Esophagus (tissue), 2 donors: ENCODE measurements at regions not wholly inside any gene's neighbourhood (a gene's known extent, or its start where the extent isn't known, plus 50 kb on each side); places are given as distances from the start of the nearest gene placed in this dataset.

Experiments used
- H3K27ac ChIP-seq, 2 donors: one replicate each; pipeline ENCODE4 v1.5.1; 2013; ENCODE audit warnings: low read depth in 2 of 2, mild to moderate bottlenecking in 2 of 2, inconsistent platforms in 1 of 2, low read length in 1 of 2, moderate library complexity in 1 of 2
- H3K27me3 ChIP-seq, 2 donors: one replicate each; pipeline ENCODE4 v1.6.1; 2013; ENCODE audit warnings: low read length in 2 of 2, control low read depth in 1 of 2, mild to moderate bottlenecking in 1 of 2; ENCODE audit not compliant: insufficient read depth in 2 of 2, control insufficient read depth in 1 of 2
- H3K36me3 ChIP-seq, 2 donors: one replicate each; pipeline ENCODE4 v1.6.1; 2013; ENCODE audit warnings: low read length in 1 of 2; ENCODE audit not compliant: control insufficient read depth in 2 of 2, insufficient read depth in 2 of 2
- H3K4me1 ChIP-seq, 2 donors: one replicate each; pipeline ENCODE4 v1.6.1; 2013; ENCODE audit warnings: low read length in 1 of 2; ENCODE audit not compliant: control insufficient read depth in 2 of 2, insufficient read depth in 2 of 2
- H3K4me3 ChIP-seq, 2 donors: one replicate each; pipeline ENCODE4 v1.5.1; 2013; ENCODE audit warnings: low read length in 2 of 2, mild to moderate bottlenecking in 2 of 2, low read depth in 1 of 2, moderate library complexity in 1 of 2
- H3K9me3 ChIP-seq, 2 donors: one replicate each; pipeline ENCODE4 v1.6.1; 2013; ENCODE audit warnings: mild to moderate bottlenecking in 2 of 2, low read depth in 1 of 2, low read length in 1 of 2, moderate library complexity in 1 of 2; ENCODE audit not compliant: control insufficient read depth in 2 of 2, insufficient read depth in 1 of 2
- WGBS, 2 donors: extraction: QIAGEN DNeasy Blood & Tissue Kit; methylation state at CpG; one replicate each; pipeline ENCODE4 v1.1.7; 2013; 5-methylcytosine and 5-hydroxymethylcytosine counted together
- donor health status: healthy with polysubstance abuse.
- donor health status: Bipolar disorder and iron deficiency.

DNA sequence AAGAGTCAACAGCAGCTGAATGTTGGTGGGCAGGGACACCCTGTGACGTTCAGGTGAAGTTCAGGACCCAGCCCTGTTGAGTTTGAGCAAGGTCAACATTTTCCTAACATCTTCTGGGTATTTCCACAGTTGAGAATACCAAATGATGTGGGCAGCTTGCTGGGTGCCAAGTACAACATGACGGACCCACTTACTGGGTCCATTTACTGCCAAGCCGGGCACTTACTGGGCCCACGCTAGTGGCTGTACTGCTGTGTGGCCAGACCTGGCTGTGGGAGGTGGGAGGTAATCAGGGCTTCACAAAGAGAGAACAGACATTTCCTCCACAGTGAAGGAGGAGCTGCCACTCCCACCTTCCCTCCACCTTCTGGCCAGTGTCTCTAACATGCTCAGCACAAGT is 99.2 kb downstream of the PSMG1 start:
- H3K36me3 ChIP-seq, result no peaks in the 10 kb centered on the region
- H3K4me1 ChIP-seq, result peaks cover 6 to 7% of the 10 kb centered on the region in 2 donors
- 75 to 82% methylated on average over 4 of the region's 4 CpGs for WGBS, 2 donors
- no peak overlapping the region for H3K4me3 ChIP-seq
- H3K9me3 ChIP-seq, result no peaks in the 10 kb centered on the region
- H3K27me3 ChIP-seq, result no peaks in the 10 kb centered on the region
- H3K27ac ChIP-seq, result peak overlapping the region; percentile 61 to 79

DNA sequence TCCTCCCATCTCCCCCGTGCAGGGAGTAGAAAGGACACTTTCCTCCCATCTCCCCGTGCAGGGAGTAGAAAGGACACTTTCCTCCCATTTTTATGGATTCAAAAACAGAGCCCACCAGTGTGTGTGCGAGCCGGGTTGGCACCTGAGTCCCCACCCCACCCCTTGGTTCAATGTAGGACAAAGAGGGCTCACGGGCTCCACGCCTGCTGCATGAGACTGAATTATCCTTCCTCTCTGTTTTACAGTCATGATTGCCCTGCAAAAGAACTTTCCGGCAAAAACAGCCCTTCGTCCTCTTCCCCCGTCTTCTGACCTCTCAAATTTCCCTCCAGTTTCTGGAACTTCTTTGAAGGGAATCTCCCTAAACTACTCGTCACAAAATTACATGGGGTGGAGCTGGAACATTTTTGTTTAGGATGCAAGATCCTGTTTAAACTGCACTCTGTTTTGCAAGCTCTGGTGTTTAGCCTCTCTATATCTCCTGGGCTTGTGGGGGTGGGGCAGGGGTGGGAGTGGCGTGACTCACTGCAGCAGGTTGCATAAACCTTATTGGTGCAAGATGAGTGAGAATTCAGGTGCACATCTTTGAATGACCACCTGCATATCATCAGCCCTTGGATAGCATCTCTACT is 99.8 kb downstream of the PSMG1 start:
- Histone ChIP-seq H3K4me3 (no peak overlapping the region), H3K27ac (peak overlapping the region; percentile 79 to 87), H3K27me3 (no peaks in the 10 kb centered on the region), H3K9me3 (no peaks in the 10 kb centered on the region), H3K4me1 (peaks cover 6 to 7% of the 10 kb centered on the region in 2 donors), H3K36me3 (no peaks in the 10 kb centered on the region)
- 33 to 39% methylated on average over 11 of the region's 11 CpGs for WGBS, 2 donors

DNA sequence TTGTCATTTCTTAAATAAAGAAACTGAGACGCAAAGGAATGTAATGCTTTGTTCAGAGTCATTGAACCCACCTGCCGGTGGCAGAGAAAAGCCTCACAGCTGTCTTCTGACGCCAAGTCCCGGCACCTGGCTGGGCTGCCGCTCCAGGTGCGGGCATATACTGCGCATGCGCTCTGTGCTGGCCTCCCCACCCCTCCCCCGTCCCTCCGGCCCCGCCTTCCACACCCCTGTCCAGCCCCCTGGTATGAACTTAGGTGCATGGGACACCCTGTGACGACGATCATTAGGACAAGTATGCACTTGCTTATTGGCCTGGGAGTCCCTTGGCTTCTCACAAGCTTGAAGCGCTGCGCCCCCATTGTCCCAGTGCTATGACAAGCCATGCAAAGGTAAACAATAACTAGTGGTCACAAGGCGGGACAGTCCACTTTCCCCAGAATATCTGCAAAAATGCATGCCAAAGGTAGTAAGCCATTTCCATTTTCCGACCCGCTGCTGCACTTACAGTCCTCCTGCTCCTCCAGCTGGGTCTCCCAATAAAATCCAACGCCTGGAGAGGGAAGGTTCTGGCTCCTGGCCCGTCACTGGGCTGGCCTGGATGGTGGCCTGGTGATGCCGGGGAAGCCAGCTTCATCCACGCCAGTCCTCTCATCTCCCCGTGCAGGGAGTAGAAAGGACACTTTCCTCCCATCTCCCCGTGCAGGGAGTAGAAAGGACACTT is 100.4 kb downstream of the PSMG1 start:
- no peak overlapping the region for H3K4me3 ChIP-seq
- 35 to 40% methylated on average over 24 of the region's 24 CpGs for WGBS, 2 donors
- no peaks in the 10 kb centered on the region for H3K36me3 ChIP-seq
- no peaks in the 10 kb centered on the region for H3K9me3 ChIP-seq
- peaks cover 6 to 7% of the 10 kb centered on the region in 2 donors for H3K4me1 ChIP-seq
- no peaks in the 10 kb centered on the region for H3K27me3 ChIP-seq
- peak overlapping the region; percentile 79 to 87 for H3K27ac ChIP-seq

DNA sequence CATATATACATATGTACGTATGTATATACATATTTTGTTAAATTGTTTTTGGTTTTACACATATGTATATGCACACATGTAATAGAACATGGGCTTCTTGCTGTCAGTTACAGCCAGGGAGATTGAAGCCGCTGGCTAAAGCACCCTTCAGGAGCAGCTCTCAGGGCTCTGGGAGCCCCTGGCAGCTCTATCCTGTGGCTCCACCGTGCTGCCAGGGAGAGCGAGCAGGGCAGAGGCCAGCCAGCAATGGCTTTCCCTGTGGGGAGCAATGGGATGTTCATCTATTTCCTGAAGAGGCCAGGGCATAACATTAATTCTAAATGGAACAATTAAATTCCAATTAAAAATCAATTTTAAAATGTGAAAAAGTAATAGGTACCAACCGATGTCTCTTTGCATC is 102.9 kb downstream of the PSMG1 start:
- H3K27ac ChIP-seq, result no peak overlapping the region
- H3K36me3 ChIP-seq, result no peaks in the 10 kb centered on the region
- WGBS, 2 donors, result 80 to 92% methylated on average over 5 of the region's 5 CpGs
- peaks cover 0 to 2% of the 10 kb centered on the region in 2 donors for H3K9me3 ChIP-seq
- H3K4me1 ChIP-seq, result peaks cover 6 to 7% of the 10 kb centered on the region in 2 donors
- H3K4me3 ChIP-seq, result no peak overlapping the region
- no peaks in the 10 kb centered on the region for H3K27me3 ChIP-seq

DNA sequence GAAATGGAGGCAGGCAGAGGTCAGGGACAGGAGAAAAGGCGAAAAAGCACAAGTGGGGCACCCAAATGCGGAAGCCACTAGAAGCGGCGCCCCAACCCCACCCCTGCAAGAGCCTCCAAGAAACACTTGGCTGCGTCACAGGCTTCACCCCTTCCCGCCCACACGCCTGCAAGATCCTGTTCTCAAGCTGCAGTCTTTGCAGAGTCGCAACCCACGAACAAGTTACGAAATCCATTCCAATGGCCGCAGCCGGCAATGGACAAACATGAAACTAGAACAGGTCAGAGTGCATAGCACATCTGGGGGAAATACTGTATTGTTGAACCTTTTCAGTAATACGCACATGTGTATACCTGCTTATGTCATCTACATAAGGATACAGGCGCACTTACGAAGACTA is 103.6 kb downstream of the PSMG1 start:
- 65 to 66% methylated on average over 15 of the region's 15 CpGs for WGBS, 2 donors
- Histone ChIP-seq H3K27me3 (no peaks in the 10 kb centered on the region), H3K27ac (peak overlapping the region in 1 of 2 donors; percentile 55), H3K4me3 (no peak overlapping the region), H3K4me1 (peaks cover 6 to 7% of the 10 kb centered on the region in 2 donors), H3K36me3 (no peaks in the 10 kb centered on the region), H3K9me3 (peaks cover 0 to 2% of the 10 kb centered on the region in 2 donors)

DNA sequence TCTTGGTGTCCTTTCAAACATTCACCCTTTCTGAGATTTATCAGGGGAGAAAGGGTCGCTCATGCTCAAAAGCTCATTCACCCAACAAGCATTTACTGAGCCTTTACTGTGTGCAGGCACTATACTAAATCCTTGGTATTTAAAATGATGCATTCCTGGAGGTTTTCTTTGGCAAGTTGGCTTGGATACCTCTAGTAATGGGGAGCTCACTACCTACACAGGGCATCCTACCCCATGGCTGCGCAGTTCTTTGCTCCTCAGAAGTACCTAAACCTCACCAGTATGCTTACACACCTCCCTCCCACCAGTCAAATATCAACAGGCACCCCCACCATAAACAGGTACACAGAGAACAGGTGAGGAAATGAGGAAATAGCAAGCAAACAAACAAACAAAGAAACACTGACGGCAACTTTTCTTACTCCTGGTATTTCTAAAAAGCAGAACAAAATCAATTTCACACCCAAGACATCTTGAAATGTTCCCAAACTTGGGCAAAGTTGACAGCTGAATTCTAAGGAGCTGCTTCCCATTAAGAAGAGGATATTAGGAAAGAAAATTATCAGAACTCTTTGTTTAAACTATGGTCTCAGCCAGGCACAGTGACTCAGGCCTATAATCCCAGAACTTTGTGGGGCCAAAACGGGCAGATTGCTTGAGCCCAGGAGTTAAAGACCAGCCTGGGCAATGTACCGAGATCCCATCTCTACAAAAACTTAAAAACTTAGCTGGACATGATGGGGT is 104.8 kb downstream of the PSMG1 start:
- Histone ChIP-seq H3K36me3 (no peaks in the 10 kb centered on the region), H3K9me3 (peaks cover 0 to 2% of the 10 kb centered on the region in 2 donors), H3K4me1 (peaks cover 2 to 7% of the 10 kb centered on the region in 2 donors), H3K27ac (peak overlapping the region in 1 of 2 donors; percentile 55), H3K4me3 (no peak overlapping the region), H3K27me3 (no peaks in the 10 kb centered on the region)
- 77 to 81% methylated on average over 5 of the region's 5 CpGs for WGBS, 2 donors

DNA sequence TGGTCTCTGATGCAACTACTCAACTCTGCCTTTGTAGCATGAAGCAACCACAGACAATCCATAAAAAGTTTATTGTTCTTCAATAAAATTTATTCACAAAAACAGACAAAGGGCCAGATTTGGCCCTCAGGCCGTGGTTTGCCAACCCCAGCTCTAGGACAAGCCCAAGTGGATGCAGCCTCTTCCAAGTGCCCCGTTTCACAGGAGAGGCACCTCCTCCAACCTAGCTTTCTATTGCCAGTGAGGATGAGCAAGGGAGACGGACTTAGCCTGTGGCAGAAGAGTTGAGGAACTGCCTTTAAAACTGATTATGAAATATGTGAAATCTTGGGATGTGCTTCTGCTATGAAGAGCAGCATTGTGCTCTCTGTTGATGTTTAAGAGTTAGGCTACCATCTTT is 105.4 kb downstream of the PSMG1 start:
- Histone ChIP-seq H3K36me3 (no peaks in the 10 kb centered on the region), H3K27me3 (no peaks in the 10 kb centered on the region), H3K9me3 (peaks cover 0 to 2% of the 10 kb centered on the region in 2 donors), H3K4me3 (no peak overlapping the region), H3K4me1 (peaks cover 0 to 4% of the 10 kb centered on the region in 2 donors), H3K27ac (no peak overlapping the region)
- 61 to 67% methylated on average over 3 of the region's 3 CpGs for WGBS, 2 donors

DNA sequence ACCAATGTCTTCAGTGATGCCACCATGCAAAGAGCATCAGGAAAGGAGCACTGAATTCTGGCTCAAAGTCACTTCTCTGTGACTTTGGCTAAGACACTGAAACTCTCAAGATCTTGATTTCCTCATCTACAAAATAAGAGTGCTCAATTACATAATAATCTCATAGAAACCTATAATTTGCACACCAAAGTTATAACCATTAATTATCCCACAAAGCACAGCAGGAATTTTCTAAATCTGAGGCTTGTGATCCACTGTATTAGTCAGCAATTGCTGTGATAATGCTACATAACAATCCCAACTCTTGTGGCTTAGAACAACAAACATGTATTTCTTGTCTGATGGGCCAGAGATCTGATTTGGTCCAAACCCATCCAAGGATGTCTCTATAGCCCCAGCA is 108.7 kb downstream of the PSMG1 start:
- peaks cover 0 to 2% of the 10 kb centered on the region in 2 donors for H3K9me3 ChIP-seq

DNA sequence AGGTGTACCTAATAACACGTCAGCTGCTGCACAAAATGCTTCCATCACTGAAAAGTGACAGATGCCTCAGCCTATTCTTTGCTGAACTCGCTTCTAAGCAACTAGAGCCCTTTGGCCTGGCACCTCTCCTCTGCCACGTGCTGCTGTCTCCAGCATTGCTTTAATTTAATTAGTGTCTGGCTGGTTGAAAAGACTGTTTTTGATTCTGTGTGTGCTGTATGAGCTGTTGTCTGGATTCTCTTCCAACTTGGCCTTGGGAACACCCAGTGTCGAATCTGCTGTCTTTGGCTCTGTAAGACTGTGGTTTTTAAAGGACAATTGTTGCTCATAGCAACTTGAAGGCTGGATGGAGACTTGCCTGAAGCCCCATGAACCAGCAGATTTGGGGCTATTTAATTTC is 109.5 kb downstream of the PSMG1 start:
- Histone ChIP-seq H3K36me3 (no peaks in the 10 kb centered on the region), H3K27ac (no peak overlapping the region)
- 47 to 64% methylated on average over 4 of the region's 4 CpGs for WGBS, 2 donors

More for the DNA sequence above, 108.7 kb downstream of the PSMG1 start:
- Histone ChIP-seq H3K36me3 (no peaks in the 10 kb centered on the region), H3K27me3 (no peaks in the 10 kb centered on the region), H3K4me3 (no peak overlapping the region), H3K27ac (no peak overlapping the region), H3K4me1 (peaks cover 0 to 2% of the 10 kb centered on the region in 2 donors)

More for the DNA sequence above, 109.5 kb downstream of the PSMG1 start:
- no peak overlapping the region for H3K4me3 ChIP-seq
- peaks cover 0 to 2% of the 10 kb centered on the region in 2 donors for H3K4me1 ChIP-seq
- no peaks in the 10 kb centered on the region for H3K27me3 ChIP-seq
- H3K9me3 ChIP-seq, result peaks cover 0 to 2% of the 10 kb centered on the region in 2 donors
